Activated CD4-positive, alpha-beta T cell treated with anti-CD3 and anti-CD28 coated beads, Interleukin-2, amount 10 ng/mL, durations not matched to agents 7 days and 5 days (primary cell): ENCODE measurements at regions not wholly inside any gene's neighbourhood (a gene's known extent, or its start where the extent isn't known, plus 50 kb on each side); places are given as distances from the start of the nearest gene placed in this dataset.

Source experiments
- CTCF ChIA-PET: fragments of 350-600 bp; sonication (Branson Sonifier 250); formaldehyde crosslinking; loops from one replicate; lab custom pipeline; 2021; ENCODE audit warnings: antibody characterized with exemption; lab: Charles Lee
- POLR2A ChIA-PET: fragments of 350-600 bp; sonication (Branson Sonifier 250); formaldehyde crosslinking; loops from one replicate; lab custom pipeline; 2021; ENCODE audit warnings: antibody characterized with exemption; lab: Charles Lee
- DNase-seq: peaks from one replicate; pipeline ENCODE4 v3.0.0-alpha.2; 2020
- H3K27ac Mint-ChIP-seq: one replicate; pipeline ENCODE4 v1.8.0; 2021; ENCODE audit warnings: mild to moderate bottlenecking, moderate library complexity, mixed read lengths
- H3K27me3 Mint-ChIP-seq: one replicate; pipeline ENCODE4 v1.8.0; 2021; ENCODE audit warnings: mixed read lengths
- H3K36me3 Mint-ChIP-seq: one replicate; pipeline ENCODE4 v1.8.0; 2021; ENCODE audit warnings: low read depth, mixed read lengths
- H3K4me1 Mint-ChIP-seq: one replicate; pipeline ENCODE4 v1.8.0; 2021; ENCODE audit warnings: mixed read lengths
- H3K4me3 Mint-ChIP-seq: one replicate; pipeline ENCODE4 v1.8.0; 2021; ENCODE audit warnings: mild to moderate bottlenecking, moderate library complexity, mixed read lengths
- H3K9me3 Mint-ChIP-seq: one replicate; pipeline ENCODE4 v1.8.0; 2021; ENCODE audit warnings: mixed read lengths

- Mint-ChIP-seq H3K9me3 (no peaks in the 10 kb centered on the region), H3K27me3 (peaks cover 4% of the 10 kb centered on the region), H3K4me1 (no peaks in the 10 kb centered on the region), H3K36me3 (no peaks in the 10 kb centered on the region), H3K4me3 (no peak overlapping the region), H3K27ac (no peak overlapping the region)
- DNase-seq: no peak
- POLR2A ChIA-PET: no interaction called here
- CTCF ChIA-PET: no interaction called here
These were observed 352.4 kb upstream of the ACTBL2 start for GRCh38 chr5:57834829-57835608.

DNA sequence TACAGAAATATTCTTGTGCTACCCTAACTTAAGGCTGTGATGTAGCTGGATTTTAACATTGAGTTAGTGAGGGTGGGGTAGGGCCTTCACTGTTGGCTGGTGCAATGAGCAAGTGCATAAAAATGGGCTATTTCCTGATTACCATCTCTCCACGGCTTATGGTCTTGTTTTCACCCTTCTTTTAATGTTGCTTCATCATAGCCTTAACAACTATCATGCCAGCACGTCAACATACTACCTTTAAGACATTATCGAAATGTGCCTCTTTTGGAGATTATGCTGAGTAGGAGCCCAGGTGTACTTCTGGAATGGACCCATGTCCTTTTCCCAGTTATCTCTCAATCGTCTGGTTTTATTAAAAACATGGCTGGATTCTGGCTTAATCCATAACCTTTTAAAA, 350.9 kb upstream of the ACTBL2 start:
- no peak for DNase-seq
- H3K27ac Mint-ChIP-seq: no peak overlapping the region
- H3K36me3 Mint-ChIP-seq: no peaks in the 10 kb centered on the region
- no peaks in the 10 kb centered on the region for H3K4me1 Mint-ChIP-seq
- ChIA-PET POLR2A (no interaction called here), CTCF (no interaction called here)
- H3K4me3 Mint-ChIP-seq: no peak overlapping the region
- no peaks in the 10 kb centered on the region for H3K27me3 Mint-ChIP-seq
- H3K9me3 Mint-ChIP-seq: no peaks in the 10 kb centered on the region

GRCh38 chr5:57832875-57833274, 350.3 kb upstream of the ACTBL2 start:
- CTCF ChIA-PET: no interaction called here
- H3K36me3 Mint-ChIP-seq: no peaks in the 10 kb centered on the region
- no peak overlapping the region for H3K4me3 Mint-ChIP-seq
- POLR2A ChIA-PET: no interaction called here
- H3K27me3 Mint-ChIP-seq: no peaks in the 10 kb centered on the region
- H3K27ac Mint-ChIP-seq: no peak overlapping the region
- H3K4me1 Mint-ChIP-seq: no peaks in the 10 kb centered on the region
- H3K9me3 Mint-ChIP-seq: no peaks in the 10 kb centered on the region
- DNase-seq: no peak

GRCh38 chr5:57831932-57832331, 349.3 kb upstream of the ACTBL2 start:
- H3K9me3 Mint-ChIP-seq: no peaks in the 10 kb centered on the region
- POLR2A ChIA-PET: no interaction called here
- no peak overlapping the region for H3K27ac Mint-ChIP-seq
- no peak overlapping the region for H3K4me3 Mint-ChIP-seq
- no peaks in the 10 kb centered on the region for H3K27me3 Mint-ChIP-seq
- DNase-seq: no peak
- H3K36me3 Mint-ChIP-seq: no peaks in the 10 kb centered on the region
- no peaks in the 10 kb centered on the region for H3K4me1 Mint-ChIP-seq
- CTCF ChIA-PET: no interaction called here

GRCh38 chr5:57831090-57831489, 348.5 kb upstream of the ACTBL2 start:
- H3K36me3 Mint-ChIP-seq: no peaks in the 10 kb centered on the region
- CTCF ChIA-PET: no interaction called here
- no peak overlapping the region for H3K27ac Mint-ChIP-seq
- no peaks in the 10 kb centered on the region for H3K9me3 Mint-ChIP-seq
- H3K4me3 Mint-ChIP-seq: no peak overlapping the region
- POLR2A ChIA-PET: no interaction called here
- no peaks in the 10 kb centered on the region for H3K27me3 Mint-ChIP-seq
- H3K4me1 Mint-ChIP-seq: no peaks in the 10 kb centered on the region
- no peak for DNase-seq

DNA sequence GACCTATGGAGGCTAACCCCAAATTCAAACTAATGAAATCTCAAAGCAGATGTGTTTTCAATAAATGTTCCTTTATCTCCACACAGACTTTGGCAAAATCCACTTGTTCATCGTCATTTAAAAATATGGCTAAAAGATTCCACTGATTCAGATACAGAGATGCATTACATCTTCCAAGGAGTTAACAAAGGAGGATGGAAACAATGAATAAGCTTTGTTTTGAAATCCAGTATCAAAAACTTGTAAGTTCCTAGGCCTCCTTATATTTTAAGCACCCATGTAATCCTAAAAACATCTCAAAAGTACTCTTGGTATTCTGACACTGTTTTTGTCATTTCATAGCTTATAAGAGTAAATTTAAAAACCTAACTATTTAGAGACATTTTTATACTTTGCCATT, 345.6 kb upstream of the ACTBL2 start:
- Mint-ChIP-seq H3K4me1 (no peaks in the 10 kb centered on the region), H3K27me3 (peaks cover 2% of the 10 kb centered on the region), H3K36me3 (no peaks in the 10 kb centered on the region), H3K9me3 (no peaks in the 10 kb centered on the region), H3K27ac (no peak overlapping the region), H3K4me3 (no peak overlapping the region)
- ChIA-PET POLR2A (no interaction called here), CTCF (no interaction called here)
- no peak for DNase-seq

GRCh38 chr5:57825031-57825686, 342.5 kb upstream of the ACTBL2 start:
- ChIA-PET CTCF (no interaction called here), POLR2A (no interaction called here)
- Mint-ChIP-seq H3K9me3 (no peaks in the 10 kb centered on the region), H3K27me3 (peaks cover 2% of the 10 kb centered on the region), H3K4me1 (no peaks in the 10 kb centered on the region), H3K36me3 (no peaks in the 10 kb centered on the region), H3K4me3 (no peak overlapping the region), H3K27ac (no peak overlapping the region)
- no peak for DNase-seq

DNA sequence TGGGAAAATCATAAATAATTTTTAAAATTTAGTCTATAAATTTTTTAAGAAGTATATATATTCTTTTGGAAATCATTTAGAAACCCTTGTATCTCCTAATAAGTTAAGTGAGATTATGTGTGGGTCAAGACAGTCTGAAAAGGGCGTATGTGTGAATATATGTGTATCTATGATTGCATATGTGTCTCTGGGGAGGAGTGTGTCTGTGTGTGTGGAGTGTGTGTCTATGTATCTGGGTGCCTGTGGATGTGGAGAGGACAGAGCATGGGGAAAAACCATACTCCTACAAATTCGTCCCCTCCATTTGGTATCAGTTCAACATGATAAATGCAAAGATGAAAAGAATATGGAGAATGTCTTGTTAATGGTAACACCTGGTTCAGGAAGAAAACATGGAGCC, 342.0 kb upstream of the ACTBL2 start:
- H3K27me3 Mint-ChIP-seq: peaks cover 2% of the 10 kb centered on the region
- POLR2A ChIA-PET: no interaction called here

GRCh38 chr5:57824047-57824446, 341.4 kb upstream of the ACTBL2 start:
- no peak overlapping the region for H3K4me3 Mint-ChIP-seq
- H3K4me1 Mint-ChIP-seq: no peaks in the 10 kb centered on the region

More for the DNA sequence above, 342.0 kb upstream of the ACTBL2 start:
- Mint-ChIP-seq H3K36me3 (no peaks in the 10 kb centered on the region), H3K4me1 (no peaks in the 10 kb centered on the region), H3K27ac (no peak overlapping the region), H3K4me3 (no peak overlapping the region), H3K9me3 (no peaks in the 10 kb centered on the region)
- DNase-seq: no peak
- CTCF ChIA-PET: no interaction called here

DNA sequence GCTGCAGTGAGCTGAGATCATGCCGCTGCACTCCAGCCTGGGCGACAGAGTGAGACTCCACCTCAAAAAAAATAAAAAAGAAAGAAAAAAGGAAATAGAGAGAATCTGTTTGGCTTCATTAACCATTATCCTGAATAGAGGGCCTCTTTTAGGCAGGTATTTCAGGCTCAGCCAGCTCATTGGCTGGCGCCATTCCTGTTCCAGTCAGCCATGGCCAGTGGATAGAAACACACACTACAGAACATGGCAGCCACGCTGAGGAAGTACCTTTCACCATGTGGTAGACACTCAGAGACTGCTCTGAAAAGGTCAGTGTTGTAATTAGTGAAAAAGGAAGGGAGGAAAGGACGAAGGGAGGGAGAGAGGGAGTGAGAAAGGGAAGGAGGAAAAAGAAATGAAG, 340.0 kb upstream of the ACTBL2 start:
- H3K27me3 Mint-ChIP-seq: peaks cover 2% of the 10 kb centered on the region
- ChIA-PET POLR2A (no interaction called here), CTCF (no interaction called here)
- no peaks in the 10 kb centered on the region for H3K9me3 Mint-ChIP-seq
- no peak overlapping the region for H3K4me3 Mint-ChIP-seq
- no peak overlapping the region for H3K27ac Mint-ChIP-seq
- no peaks in the 10 kb centered on the region for H3K36me3 Mint-ChIP-seq
- H3K4me1 Mint-ChIP-seq: no peaks in the 10 kb centered on the region
- no peak for DNase-seq

More at GRCh38 chr5:57824047-57824446, 341.4 kb upstream of the ACTBL2 start:
- Mint-ChIP-seq H3K27ac (no peak overlapping the region), H3K27me3 (peaks cover 2% of the 10 kb centered on the region), H3K36me3 (no peaks in the 10 kb centered on the region), H3K9me3 (no peaks in the 10 kb centered on the region)
- POLR2A ChIA-PET: no interaction called here
- CTCF ChIA-PET: no interaction called here
- no peak for DNase-seq

- H3K9me3 Mint-ChIP-seq: no peaks in the 10 kb centered on the region
- POLR2A ChIA-PET: no interaction called here
- H3K27me3 Mint-ChIP-seq: peaks cover 2% of the 10 kb centered on the region
- no peaks in the 10 kb centered on the region for H3K36me3 Mint-ChIP-seq
- H3K4me1 Mint-ChIP-seq: no peaks in the 10 kb centered on the region
- H3K27ac Mint-ChIP-seq: no peak overlapping the region
- H3K4me3 Mint-ChIP-seq: no peak overlapping the region
- CTCF ChIA-PET: no interaction called here
- DNase-seq: no peak
These were observed 335.8 kb upstream of the ACTBL2 start for GRCh38 chr5:57818397-57818796.

DNA sequence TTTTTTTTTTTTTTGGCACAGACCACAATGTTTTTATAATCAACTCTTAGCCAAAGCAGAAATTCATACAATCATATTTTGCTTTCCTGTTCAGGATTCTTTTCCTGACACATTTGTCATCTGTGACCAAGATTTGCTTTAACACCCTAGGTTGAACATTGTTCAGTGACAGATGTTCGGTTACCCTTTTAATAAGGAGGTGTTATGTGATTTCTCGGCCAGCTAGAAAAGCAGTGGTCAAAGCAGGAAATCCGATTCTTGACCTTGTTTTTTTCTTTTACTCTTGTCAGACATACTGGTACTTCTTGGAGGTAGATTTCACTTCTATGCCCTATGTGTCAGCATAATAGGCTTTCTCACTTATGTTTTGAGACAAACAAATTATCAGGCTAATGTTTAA, 335.3 kb upstream of the ACTBL2 start:
- peaks cover 2% of the 10 kb centered on the region for H3K27me3 Mint-ChIP-seq
- H3K4me1 Mint-ChIP-seq: no peaks in the 10 kb centered on the region
- no peak overlapping the region for H3K27ac Mint-ChIP-seq
- H3K36me3 Mint-ChIP-seq: no peaks in the 10 kb centered on the region
- H3K9me3 Mint-ChIP-seq: no peaks in the 10 kb centered on the region
- no peak overlapping the region for H3K4me3 Mint-ChIP-seq
- DNase-seq: no peak
- ChIA-PET POLR2A (no interaction called here), CTCF (no interaction called here)

GRCh38 chr5:57817001-57817453, 334.4 kb upstream of the ACTBL2 start:
- DNase-seq: no peak
- Mint-ChIP-seq H3K4me3 (no peak overlapping the region), H3K9me3 (no peaks in the 10 kb centered on the region), H3K4me1 (no peaks in the 10 kb centered on the region), H3K36me3 (no peaks in the 10 kb centered on the region), H3K27me3 (peaks cover 2% of the 10 kb centered on the region), H3K27ac (no peak overlapping the region)
- CTCF ChIA-PET: no interaction called here
- POLR2A ChIA-PET: no interaction called here
